GM12892 (cell line): ENCODE measurements at regions not wholly inside any gene's neighbourhood (a gene's known extent, or its start where the extent isn't known, plus 50 kb on each side); places are given as distances from the start of the nearest gene placed in this dataset.

Source experiments
- DNase-seq: peaks from one replicate; pipeline ENCODE4 v3.0.0; 2011; ENCODE audit not compliant: insufficient read length
- FAIRE-seq: peaks from 2 replicates; lab custom pipeline; 2011; peaks lifted over from hg19 to GRCh38; lab: Jason Lieb, UNC
- POLR2A ChIP-seq: IDR thresholded peaks from 2 replicates; pipeline ENCODE4 v1.6.1; 2011; ENCODE audit warnings: low read depth, low read length, control low read depth
- POLR2AphosphoS5 ChIP-seq: IDR thresholded peaks from 2 replicates; pipeline ENCODE4 v1.6.1; 2011; ENCODE audit warnings: low read depth, low read length, control low read depth
- TAF1 ChIP-seq: IDR thresholded peaks from 2 replicates; pipeline ENCODE4 v1.6.1; 2011; ENCODE audit warnings: low read depth, mild to moderate bottlenecking, control low read depth, low read length, borderline replicate concordance

GRCh38 chr3:162760789-162761188 lies 1264.2 kb downstream of the OTOL1 start:
- FAIRE-seq: no peak
- no peak for DNase-seq
- no peak for TF ChIP-seq TAF1
- TF ChIP-seq POLR2A: no peak
- no peak for TF ChIP-seq POLR2AphosphoS5

- FAIRE-seq (no peak), DNase-seq (no peak)
Measured at GRCh38 chr3:162764051-162764807, 1267.6 kb downstream of the OTOL1 start.

GRCh38 chr3:162764808-162765071 lies 1268.1 kb downstream of the OTOL1 start:
- DNase-seq (no peak), FAIRE-seq (no peak)
- TF ChIP-seq POLR2A (no peak), TAF1 (no peak), POLR2AphosphoS5 (no peak)

More at GRCh38 chr3:162764051-162764807, 1267.6 kb downstream of the OTOL1 start:
- no peak for TF ChIP-seq POLR2A
- no peak for TF ChIP-seq POLR2AphosphoS5
- TF ChIP-seq TAF1: no peak

GRCh38 chr3:162765524-162765923 lies 1268.9 kb downstream of the OTOL1 start:
- no peak for DNase-seq
- TF ChIP-seq POLR2A (no peak), POLR2AphosphoS5 (no peak), TAF1 (no peak)
- FAIRE-seq: no peak

- TF ChIP-seq POLR2A (no peak), TAF1 (no peak), POLR2AphosphoS5 (no peak)
- no peak for DNase-seq
- no peak for FAIRE-seq
Measured at GRCh38 chr3:162769564-162769963, 1273.0 kb downstream of the OTOL1 start.

GRCh38 chr3:162770551-162770950 lies 1273.9 kb downstream of the OTOL1 start:
- DNase-seq (no peak), FAIRE-seq (no peak)
- no peak for TF ChIP-seq POLR2AphosphoS5
- no peak for TF ChIP-seq TAF1
- TF ChIP-seq POLR2A: no peak

GRCh38 chr3:162774613-162775100 lies 1278.0 kb downstream of the OTOL1 start:
- TF ChIP-seq POLR2AphosphoS5 (no peak), TAF1 (no peak), POLR2A (no peak)
- FAIRE-seq (no peak), DNase-seq (no peak)

- FAIRE-seq (no peak), DNase-seq (no peak)
- TF ChIP-seq TAF1: no peak
Measured at GRCh38 chr3:162776148-162776547, 1279.5 kb downstream of the OTOL1 start.

- DNase-seq: no peak
- no peak for FAIRE-seq
- TF ChIP-seq TAF1: no peak
- TF ChIP-seq POLR2A: no peak
- no peak for TF ChIP-seq POLR2AphosphoS5
Measured at GRCh38 chr3:162777118-162777517, 1280.5 kb downstream of the OTOL1 start.

- no peak for TF ChIP-seq POLR2A
- TF ChIP-seq POLR2AphosphoS5: no peak
- TF ChIP-seq TAF1: no peak
- FAIRE-seq: no peak
- no peak for DNase-seq
Measured at GRCh38 chr3:162780313-162780712, 1283.7 kb downstream of the OTOL1 start.

GRCh38 chr3:162799910-162800309 lies 1303.3 kb downstream of the OTOL1 start:
- FAIRE-seq: no peak
- TF ChIP-seq POLR2AphosphoS5 (no peak), POLR2A (no peak), TAF1 (no peak)

GRCh38 chr3:162802228-162802965 lies 1305.8 kb downstream of the OTOL1 start:
- no peak for TF ChIP-seq POLR2A
- TF ChIP-seq POLR2AphosphoS5: no peak
- no peak for TF ChIP-seq TAF1
- no peak for FAIRE-seq
- DNase-seq: no peak

More at GRCh38 chr3:162799910-162800309, 1303.3 kb downstream of the OTOL1 start:
- DNase-seq: no peak
